ENCODE measurements at regions not wholly inside any gene's neighbourhood (a gene's known extent, or its start where the extent isn't known, plus 50 kb on each side); places are given as distances from the start of the nearest gene placed in this dataset.

- DNase-seq = no peak
Observed at GRCh38 chr22:27635435-27635834, 166.1 kb downstream of the MN1 start.

DNA sequence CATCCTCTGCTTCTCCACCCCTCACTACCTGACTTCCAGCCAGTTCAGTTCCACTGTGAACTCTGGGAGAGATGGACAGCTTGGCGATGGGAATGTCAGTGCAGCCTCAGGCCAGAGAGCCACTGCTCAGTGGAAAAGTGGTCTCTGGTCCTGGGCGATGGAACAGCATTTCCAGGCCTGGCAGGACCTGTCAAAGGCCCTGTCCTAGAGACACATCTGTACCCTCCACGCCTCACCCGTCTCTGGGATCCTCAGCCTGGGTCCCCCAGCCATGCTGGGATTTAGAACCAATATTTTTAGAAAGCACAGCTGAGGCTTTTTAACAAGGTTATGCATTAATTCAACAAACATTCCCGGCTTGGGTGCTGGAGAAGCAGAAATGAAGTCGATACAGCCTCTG is 165.7 kb downstream of the MN1 start:
- no peak for DNase-seq

DNA sequence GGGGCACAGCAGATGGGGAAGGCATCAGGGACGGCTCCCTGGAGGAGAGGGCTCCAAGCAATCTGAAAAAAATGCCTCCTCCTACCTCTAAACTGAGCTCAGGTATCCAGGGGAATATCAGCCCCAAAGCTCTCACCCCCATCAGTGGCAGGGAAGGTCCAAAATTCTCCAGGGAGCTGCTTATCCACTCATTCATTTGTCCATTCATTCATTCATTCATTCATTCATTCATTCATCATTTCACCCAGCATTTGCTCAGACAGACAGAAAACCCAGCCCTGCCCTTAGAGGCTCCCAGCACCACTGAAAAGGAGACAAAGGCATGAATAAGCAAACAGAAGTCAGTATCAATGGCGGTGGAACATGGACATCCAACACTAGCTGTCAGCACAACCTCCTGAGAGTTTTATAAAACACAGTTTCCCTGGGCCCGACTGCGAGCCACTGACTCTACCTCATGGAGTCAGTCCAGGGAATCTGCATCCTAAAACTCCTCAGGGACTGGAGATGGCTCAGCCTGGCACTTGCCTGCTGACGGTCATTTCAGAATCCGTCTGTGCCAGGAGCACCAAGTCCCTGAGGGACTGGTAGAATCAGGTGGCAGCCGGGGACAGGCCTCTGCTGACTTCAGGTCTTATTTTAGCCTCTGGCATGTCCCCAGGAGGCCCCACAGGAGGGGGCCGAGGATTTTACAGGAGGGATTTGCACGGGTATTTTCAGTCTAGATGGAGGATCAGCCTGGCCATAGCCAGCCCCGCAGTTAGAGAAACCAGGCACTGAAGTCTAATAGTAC is 164.6 kb downstream of the MN1 start:
- DNase-seq = no peak

DNA sequence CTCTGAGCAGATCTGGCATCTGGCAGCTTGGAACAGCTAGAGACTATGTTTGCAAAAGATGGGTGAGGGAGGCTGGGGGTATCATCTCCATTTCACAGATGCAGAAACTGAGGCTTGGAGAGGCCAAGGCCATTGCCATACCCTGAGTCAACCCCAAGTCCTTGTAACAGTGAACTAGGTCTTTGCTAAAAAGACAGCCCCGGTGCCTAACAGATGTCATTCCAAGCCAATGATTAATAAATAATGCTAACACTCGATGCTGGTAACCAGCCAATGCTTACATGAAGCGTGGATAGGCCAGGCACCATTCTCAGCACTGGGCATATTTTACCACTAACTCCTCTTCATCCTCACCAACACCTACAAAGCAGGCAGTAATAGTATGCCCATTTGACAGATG is 164.0 kb downstream of the MN1 start:
- DNase-seq = no peak

- no peak for DNase-seq
Observed at GRCh38 chr22:27638329-27639233, 163.0 kb downstream of the MN1 start.

- no peak for DNase-seq
Observed at GRCh38 chr22:27639248-27640086, 162.1 kb downstream of the MN1 start.

DNA sequence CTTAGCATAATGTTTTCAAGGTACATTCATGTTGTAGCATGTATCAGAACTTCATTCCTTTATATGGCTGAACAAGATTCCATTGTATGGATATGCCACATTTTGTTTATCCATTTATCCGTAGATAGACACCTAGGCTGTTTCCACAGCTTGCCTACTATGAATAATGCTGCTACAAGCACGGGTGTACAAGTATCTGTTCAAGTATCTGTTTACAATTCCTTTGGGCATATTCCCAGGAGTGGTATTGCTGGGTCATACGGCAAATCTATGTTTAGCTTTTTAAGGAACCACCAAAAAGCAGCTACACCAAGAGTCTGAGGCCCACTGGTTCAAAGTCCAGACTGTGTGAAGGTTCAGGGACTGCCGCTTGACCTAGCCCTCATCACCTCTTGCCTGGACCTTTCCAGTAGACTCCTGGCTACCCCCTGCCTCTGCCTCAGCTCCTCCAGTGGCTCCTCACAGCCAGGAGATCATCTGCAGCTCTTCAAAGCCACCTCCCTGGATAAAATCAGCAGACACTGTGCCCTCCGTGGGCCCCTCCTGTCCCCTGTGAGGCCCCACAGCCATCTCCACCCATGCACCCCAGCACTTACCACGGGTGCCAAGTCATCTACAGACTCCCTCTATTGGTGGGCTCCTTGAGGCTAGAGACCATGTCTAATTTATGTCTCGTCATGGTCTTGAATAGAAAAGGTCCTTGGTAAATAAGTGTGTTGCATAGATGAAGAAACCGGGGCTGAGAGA is 160.3 kb downstream of the MN1 start:
- no peak for DNase-seq

GRCh38 chr22:27642104-27642800 is 159.3 kb downstream of the MN1 start:
- no peak for DNase-seq

DNA sequence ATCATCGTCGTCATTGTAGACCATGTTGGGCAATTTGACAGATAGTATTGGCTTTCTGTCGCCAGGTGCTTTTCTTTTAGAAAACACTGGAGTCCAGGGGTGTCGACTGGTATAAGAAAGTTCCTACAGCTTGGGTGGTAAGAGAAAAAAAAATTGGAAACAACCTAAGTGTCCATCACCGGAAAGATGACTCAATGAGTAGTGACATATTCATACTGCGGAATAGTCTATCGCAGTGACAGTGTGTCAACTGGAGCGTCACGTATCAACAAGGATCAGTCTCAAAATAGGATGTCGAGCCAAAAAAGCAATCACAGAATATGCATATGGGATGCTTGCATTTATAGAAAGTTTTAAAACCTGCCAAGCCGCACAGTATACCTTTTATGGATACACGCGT is 157.6 kb downstream of the MN1 start:
- DNase-seq = no peak

DNA sequence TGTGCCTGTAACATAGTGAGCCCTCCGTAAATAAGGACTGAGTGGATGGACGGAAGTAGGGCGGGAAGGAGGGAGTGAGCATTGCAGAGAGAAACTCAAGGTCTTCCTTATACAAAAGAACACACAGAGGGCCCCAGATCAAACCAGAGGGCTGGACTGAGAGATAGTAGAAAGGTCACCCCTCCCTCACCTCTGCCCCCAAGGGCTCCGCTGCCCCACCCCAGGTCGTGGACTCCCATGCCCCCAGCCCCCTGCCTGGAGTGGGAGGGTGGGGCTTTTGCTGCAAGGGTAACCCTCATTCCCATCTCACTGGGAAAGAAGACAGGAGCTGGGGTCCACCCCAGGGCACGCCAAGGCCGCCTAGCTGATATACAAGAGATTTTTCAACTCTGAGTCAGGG is 157.0 kb downstream of the MN1 start:
- DNase-seq = no peak

DNA sequence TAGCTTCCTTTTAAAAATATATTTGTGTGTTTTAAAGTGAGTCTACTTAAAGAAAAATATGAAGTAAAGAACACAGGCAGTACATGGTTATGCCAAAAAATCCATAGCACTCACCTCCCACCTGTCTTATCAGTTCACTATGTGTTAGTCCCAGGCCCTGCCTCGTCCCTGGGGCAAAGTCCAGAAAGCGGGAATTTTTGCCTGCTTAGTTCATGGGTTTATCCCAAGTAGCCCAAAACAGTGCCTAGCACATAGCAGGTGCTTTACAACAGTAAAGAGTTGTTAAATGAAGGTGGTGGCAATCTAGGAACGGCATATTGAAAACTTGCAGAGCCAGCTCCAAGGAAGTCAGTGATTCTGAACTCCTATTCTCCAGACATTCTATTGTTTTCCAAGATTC is 154.0 kb downstream of the MN1 start:
- DNase-seq = no peak

GRCh38 chr22:27648074-27648473 is 153.5 kb downstream of the MN1 start:
- no peak for DNase-seq

DNA sequence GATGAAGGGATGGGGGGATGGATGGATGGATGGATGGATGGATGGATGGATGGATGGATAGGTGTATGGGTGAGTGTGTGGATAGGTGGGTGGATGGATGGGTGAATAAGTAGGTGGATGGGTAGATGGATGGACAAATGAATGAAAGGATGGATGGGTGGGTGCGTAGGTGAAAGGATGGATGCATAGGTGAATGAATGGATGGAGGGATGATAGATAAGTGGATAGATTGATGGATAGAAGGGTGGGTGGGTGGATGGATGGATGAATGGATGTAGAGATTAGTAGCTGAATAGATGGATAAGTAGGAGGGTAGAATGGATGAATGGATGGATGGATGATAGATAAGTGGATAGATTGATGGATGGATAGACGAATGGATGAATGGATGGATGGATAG is 152.7 kb downstream of the MN1 start:
- DNase-seq = no peak

DNA sequence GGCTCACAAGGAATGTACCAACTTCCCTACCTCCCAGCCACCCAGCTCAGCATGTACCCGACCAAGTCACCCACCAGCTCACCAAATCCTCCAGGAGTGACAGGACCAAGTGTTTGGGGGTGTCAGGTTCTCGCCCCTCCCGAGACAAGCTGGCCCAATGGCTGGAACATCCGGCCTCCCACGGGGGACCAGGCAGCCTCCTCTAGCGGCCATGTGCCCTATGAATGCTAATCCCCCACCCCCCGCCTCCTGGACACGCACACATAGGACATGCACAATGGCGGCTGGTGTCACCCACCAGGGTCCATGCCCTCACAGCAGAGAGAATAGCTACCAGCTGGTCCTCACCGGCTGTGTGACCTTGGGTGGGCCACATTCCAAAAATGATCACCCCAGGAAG is 151.0 kb downstream of the MN1 start:
- no peak for DNase-seq

GRCh38 chr22:27650985-27651384 is 150.6 kb downstream of the MN1 start:
- DNase-seq = no peak

GRCh38 chr22:27651486-27651885 is 150.1 kb downstream of the MN1 start:
- DNase-seq = no peak

DNA sequence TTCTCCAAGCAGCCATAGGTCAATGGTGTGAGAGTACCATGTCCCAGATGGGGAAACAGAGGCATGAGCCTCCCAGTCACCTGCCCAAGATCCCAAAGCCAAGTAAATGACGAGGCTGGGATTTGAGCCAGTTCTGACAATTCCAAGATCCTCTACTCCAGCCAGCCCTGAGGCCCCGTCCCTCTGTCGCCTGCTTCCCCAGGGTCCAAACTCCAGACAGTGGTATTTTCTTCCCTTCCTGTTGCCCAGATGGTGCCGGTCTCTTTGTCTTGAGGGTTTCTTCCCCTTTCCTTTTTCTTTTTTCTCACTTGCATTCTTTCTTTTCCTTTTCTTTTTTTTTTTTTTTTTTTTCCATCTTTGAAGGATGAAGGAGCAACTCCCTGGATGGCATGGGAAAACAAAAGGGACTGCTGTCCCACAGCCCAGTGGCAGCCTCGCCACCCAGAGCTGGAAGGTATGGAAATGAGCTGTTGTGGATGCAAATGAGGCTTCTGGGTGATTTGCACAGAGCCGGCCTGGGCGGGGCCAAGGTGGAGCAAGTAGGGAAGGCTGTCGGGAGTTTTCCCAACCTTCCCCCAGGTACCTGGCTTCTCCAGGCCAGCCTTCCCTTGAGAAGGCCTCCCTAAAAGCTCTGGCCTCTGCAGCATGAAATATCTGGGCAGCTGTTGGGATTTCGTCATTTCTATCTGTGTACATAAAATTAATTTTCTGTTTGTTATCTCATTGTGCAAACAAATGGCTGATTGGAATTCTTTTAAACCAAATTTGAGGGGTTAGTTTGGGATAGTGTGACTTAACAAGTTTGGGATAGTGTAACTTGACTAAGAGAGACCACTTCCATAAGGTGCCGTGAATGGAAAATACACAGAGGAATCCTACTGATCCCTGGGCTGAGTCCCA is 146.8 kb downstream of the MN1 start:
- no peak for DNase-seq

DNA sequence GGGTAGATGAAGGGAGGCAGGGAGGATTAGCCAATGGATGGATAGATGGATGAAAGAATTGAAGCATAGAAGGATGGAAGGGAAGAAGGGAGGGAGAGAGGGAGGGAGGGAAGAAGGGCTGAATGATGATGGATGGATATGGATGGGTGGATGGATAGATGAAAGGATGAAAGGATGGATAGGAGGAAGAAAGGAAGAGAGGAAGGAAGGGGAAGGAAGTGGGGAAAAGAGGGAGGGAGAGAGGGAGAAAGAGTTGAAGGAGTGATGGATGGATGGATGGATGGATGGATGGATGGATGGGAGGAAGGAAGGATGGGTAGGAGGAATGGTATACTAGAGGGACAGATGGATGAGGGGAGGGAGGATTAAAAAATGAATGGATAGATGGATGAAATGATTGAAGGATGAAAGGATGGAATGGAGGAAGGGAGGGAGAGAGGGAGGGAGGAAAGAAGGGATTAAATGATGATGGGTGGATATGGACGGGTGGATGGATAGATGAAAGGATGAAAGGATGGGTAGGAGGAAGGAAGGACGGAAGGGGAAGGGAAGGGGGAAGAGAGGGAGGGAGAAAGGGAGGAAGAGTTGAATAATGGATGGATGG is 145.9 kb downstream of the MN1 start:
- DNase-seq = no peak

- no peak for DNase-seq
Observed at GRCh38 chr22:27656970-27657369, 144.6 kb downstream of the MN1 start.

DNA sequence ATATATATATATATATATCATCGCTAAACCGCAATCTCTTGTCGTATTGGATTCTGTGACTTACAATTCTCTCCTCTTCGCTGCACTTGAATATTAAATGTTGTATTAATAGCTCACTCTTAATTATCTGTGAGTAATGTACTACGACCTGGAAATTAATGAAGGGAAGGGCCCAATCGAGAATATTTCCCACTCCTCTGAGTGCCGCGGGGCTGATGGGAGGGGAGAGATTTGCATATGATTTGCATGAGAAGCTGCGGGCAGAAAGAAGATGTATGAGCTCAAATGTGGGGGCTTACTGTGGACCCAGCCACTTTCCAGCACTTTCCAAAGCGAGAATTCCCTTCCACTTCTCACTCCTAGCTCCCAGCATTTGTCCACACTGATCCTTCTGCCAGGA is 141.2 kb downstream of the MN1 start:
- DNase-seq = no peak

All from activated CD4-positive, alpha-beta T cell treated with anti-CD3 and anti-CD28 coated beads, Interleukin-2, amount 50 U/mL, for 4 hours (primary cell).